Type B pancreatic cell (in vitro differentiated cells): ENCODE measurements at regions not wholly inside any gene's neighbourhood (a gene's known extent, or its start where the extent isn't known, plus 50 kb on each side); places are given as distances from the start of the nearest gene placed in this dataset.
A peak's percentile ranks its signal among the peaks of the same experiment; 100 is the strongest.

Experiments
- DNase-seq: peaks from one replicate; pipeline ENCODE4 v3.0.0; 2021; ENCODE audit warnings: mixed read lengths; ENCODE audit not compliant: unreplicated experiment; ENCODE audit errors: extremely low spot score
- H3K27ac Mint-ChIP-seq: 2 replicates; pipeline ENCODE4 v1.8.0; 2021; ENCODE audit warnings: mild to moderate bottlenecking, mixed read lengths
- H3K27me3 Mint-ChIP-seq: 2 replicates; pipeline ENCODE4 v1.8.0; 2021; ENCODE audit warnings: mixed read lengths
- H3K36me3 Mint-ChIP-seq: 2 replicates; pipeline ENCODE4 v1.8.0; 2021; ENCODE audit warnings: mixed read lengths
- H3K4me1 Mint-ChIP-seq: one replicate; pipeline ENCODE4 v1.8.0; 2021; ENCODE audit warnings: mixed read lengths; ENCODE audit not compliant: unreplicated experiment
- H3K4me3 Mint-ChIP-seq: 2 replicates; pipeline ENCODE4 v1.8.0; 2021; ENCODE audit warnings: mild to moderate bottlenecking, mixed read lengths
- H3K9me3 Mint-ChIP-seq: 2 replicates; pipeline ENCODE4 v1.8.0; 2021; ENCODE audit warnings: mixed read lengths
- TF ChIP-seq, protein P1 (sequence below): fragments of 200-600 bp; sonication (generic); conservative IDR thresholded peaks from 2 replicates; pipeline ENCODE4 v1.5.0; 2021; ENCODE audit warnings: antibody characterized with exemption, mild to moderate bottlenecking

DNA sequence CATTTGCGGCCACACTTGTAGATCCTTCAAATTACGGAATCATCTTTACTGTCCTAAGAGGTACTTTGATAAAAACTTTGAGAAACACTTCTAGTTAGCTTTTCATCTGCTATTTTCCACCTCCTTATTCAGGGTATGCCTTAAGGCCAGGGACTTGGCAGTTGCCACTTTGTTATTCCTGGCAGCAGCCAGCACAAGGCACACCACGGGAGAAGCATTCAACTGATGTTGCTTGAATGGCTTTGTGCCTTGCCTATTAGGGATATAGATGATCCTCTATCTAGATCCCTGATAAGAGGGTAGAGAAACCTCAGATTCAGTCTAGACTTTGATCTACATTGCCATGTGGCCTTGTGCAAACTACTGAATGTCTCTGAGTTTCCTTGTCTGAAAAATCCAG lies 70.3 kb upstream of the EPHA4 start:
- Mint-ChIP-seq H3K4me3 (no peak overlapping the region), H3K27me3 (no peaks in the 10 kb centered on the region), H3K9me3 (peaks cover 5% of the 10 kb centered on the region), H3K27ac (no peak overlapping the region), H3K4me1 (no peaks in the 10 kb centered on the region), H3K36me3 (no peaks in the 10 kb centered on the region)
- no peak for DNase-seq
- TF ChIP-seq, protein P1, sequence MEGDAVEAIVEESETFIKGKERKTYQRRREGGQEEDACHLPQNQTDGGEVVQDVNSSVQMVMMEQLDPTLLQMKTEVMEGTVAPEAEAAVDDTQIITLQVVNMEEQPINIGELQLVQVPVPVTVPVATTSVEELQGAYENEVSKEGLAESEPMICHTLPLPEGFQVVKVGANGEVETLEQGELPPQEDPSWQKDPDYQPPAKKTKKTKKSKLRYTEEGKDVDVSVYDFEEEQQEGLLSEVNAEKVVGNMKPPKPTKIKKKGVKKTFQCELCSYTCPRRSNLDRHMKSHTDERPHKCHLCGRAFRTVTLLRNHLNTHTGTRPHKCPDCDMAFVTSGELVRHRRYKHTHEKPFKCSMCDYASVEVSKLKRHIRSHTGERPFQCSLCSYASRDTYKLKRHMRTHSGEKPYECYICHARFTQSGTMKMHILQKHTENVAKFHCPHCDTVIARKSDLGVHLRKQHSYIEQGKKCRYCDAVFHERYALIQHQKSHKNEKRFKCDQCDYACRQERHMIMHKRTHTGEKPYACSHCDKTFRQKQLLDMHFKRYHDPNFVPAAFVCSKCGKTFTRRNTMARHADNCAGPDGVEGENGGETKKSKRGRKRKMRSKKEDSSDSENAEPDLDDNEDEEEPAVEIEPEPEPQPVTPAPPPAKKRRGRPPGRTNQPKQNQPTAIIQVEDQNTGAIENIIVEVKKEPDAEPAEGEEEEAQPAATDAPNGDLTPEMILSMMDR, result no peak

DNA sequence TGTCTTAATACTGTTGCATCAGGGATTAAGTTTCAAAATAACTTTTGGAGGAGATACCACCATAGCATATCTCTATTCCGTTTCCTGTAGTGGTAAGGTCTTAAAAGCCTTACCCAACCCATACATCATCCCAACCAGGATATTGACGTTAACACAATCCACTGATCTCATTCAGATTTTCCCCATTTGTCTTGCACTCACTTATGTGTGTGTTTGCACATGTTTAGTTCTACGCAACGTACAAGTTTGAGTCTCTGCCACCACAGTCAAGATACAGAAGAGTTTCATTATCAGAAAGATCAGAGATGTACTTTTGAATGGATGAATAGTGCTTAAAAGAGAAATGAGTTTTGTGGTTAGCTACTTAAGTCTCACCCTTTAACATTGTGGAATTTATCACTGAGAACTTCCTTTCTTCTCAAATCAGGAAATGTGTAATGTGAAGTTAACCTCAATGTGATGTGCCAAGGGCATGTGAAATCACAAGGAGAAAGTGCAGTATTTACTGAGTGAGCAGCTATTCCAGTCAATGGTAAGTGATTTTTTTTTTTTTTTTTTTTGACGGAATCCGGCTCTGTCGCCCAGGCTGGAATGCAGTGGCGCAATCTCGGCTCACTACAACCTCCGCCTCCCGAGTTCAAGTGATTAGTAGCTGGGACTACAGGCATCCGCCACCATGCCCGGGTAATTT lies 69.2 kb upstream of the EPHA4 start:
- Mint-ChIP-seq H3K4me3 (no peak overlapping the region), H3K4me1 (no peaks in the 10 kb centered on the region), H3K36me3 (no peaks in the 10 kb centered on the region), H3K27me3 (no peaks in the 10 kb centered on the region), H3K9me3 (peaks cover 5% of the 10 kb centered on the region), H3K27ac (no peak overlapping the region)
- DNase-seq, result no peak
- TF ChIP-seq, protein P1, result no peak

DNA sequence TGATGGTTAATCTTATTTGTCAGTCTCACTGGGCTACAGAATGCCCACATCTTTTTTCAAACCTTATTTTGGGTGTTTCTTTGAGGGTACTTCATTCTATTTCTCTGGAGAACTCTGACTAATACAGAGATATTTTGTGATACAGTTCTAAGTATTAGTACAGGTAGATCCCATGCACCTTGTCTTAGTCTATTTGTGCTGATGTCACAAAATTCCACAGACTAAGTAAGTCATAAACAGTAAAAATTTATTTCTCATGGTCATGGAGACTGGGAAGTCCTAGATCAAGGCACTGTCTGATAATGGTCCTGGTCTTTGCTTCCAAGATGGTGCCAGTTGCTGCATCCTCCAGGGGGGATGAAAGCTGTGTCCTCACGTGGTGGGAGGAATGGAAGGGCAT lies 68.6 kb upstream of the EPHA4 start:
- Mint-ChIP-seq H3K36me3 (no peaks in the 10 kb centered on the region), H3K27ac (no peak overlapping the region), H3K4me3 (no peak overlapping the region), H3K27me3 (no peaks in the 10 kb centered on the region), H3K9me3 (peaks cover 5% of the 10 kb centered on the region), H3K4me1 (no peaks in the 10 kb centered on the region)
- TF ChIP-seq, protein P1, result no peak
- no peak for DNase-seq

DNA sequence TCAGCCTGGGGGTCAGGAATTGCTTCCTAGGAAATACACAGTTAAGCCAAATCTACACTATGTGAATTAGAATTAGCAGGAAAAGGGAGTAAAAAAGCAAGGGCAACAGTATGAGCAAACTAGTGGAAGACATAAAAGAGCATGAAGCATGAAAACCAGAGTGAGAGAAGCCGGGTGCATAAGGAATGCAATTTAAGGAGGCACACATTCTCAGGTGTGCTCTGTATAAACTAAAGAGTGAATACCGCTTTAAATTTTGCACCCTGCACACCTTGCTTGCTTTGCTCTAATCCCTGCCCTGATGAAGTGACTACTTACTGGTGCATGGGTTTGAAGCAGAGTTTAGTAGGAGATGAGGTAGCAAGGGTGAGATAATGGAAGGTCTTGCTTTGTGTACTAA lies 65.7 kb upstream of the EPHA4 start:
- Mint-ChIP-seq H3K27me3 (no peaks in the 10 kb centered on the region), H3K36me3 (no peaks in the 10 kb centered on the region), H3K4me3 (no peak overlapping the region), H3K4me1 (no peaks in the 10 kb centered on the region), H3K27ac (no peak overlapping the region), H3K9me3 (peaks cover 5% of the 10 kb centered on the region)
- TF ChIP-seq, protein P1, result no peak
- no peak for DNase-seq

DNA sequence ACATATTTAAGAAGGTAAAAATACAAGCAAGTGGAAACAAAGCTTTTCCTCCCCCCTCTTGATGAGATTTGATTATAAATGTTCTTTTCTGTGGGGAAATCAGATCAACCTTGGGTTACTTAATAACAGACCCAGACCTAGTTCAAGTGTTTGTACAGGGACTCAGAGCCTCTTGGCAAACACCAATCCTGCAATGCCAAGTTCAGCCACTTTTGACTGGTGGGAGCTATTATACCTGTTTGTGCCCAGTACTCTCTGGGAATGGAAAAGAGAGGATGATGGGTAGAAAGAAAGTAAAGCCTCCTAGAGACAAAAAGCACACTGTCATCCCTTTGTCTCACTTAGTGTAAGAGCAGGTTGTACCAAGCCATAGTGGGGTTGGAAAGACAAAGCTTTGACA lies 63.8 kb upstream of the EPHA4 start:
- H3K27me3 Mint-ChIP-seq, result no peaks in the 10 kb centered on the region
- H3K36me3 Mint-ChIP-seq, result no peaks in the 10 kb centered on the region
- H3K27ac Mint-ChIP-seq, result no peak overlapping the region
- H3K9me3 Mint-ChIP-seq, result peaks cover 5% of the 10 kb centered on the region
- H3K4me3 Mint-ChIP-seq, result no peak overlapping the region
- TF ChIP-seq, protein P1, result peak; percentile 21
- H3K4me1 Mint-ChIP-seq, result no peaks in the 10 kb centered on the region
- DNase-seq, result no peak

DNA sequence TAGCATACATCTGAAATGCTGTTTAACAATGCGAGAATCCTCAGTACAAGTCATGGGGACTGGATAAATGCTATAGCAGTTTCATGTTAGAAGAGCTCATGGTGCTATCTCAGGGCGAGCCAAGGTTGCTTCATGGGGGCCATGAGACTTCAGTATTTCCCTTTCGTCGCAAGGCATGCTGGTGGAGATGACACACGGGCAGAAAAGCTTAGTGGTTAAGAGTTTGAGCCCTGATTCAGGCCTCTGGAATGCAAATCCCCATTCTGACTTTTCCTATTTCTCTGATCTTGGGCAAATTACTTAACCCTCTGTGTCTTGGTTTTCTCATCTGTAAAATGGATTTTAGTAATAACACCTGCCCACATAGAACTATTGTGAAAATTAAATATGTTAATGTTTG lies 57.4 kb upstream of the EPHA4 start:
- Mint-ChIP-seq H3K4me1 (no peaks in the 10 kb centered on the region), H3K27ac (no peak overlapping the region), H3K4me3 (no peak overlapping the region), H3K36me3 (no peaks in the 10 kb centered on the region), H3K27me3 (no peaks in the 10 kb centered on the region), H3K9me3 (no peaks in the 10 kb centered on the region)
- DNase-seq, result no peak
- TF ChIP-seq, protein P1, result no peak
